HCT116 (cell line): ENCODE measurements at regions not wholly inside any gene's neighbourhood (a gene's known extent, or its start where the extent isn't known, plus 50 kb on each side); places are given as distances from the start of the nearest gene placed in this dataset.

Experiments used
- ATAC-seq: fragments of 200-7000 bp; cut with Tn5 transposase; 2 replicates; pipeline ENCODE4 v1.9.1; 2020; ENCODE audit warnings: mild to moderate bottlenecking, moderate library complexity
- BruUV-seq: library from RNA; stranded (reverse); fragments of 400-500 nt; replicated peaks from 2 replicates; lab custom pipeline; 2021; lab: Mats Ljungman, UMichigan
- CTCF ChIA-PET: fragments of 300-600 bp; sonication (Branson Sonifier 250); formaldehyde crosslinking; loops from one replicate; lab custom pipeline; 2021; ENCODE audit warnings: antibody characterized with exemption; lab: Charles Lee
- POLR2A ChIA-PET: fragments of 300-600, 350-600 bp; sonication (Branson Sonifier 250); formaldehyde crosslinking; loops from one replicate; lab custom pipeline; 2021; ENCODE audit warnings: antibody characterized with exemption; lab: Charles Lee
- RAD21 ChIA-PET, 2 experiments: fragments of 300-600 bp; sonication (Branson Sonifier 250); formaldehyde crosslinking; loops; one replicate each; lab custom pipeline; 2023; ENCODE audit warnings: low total read pairs in 2 of 2; ENCODE audit not compliant: uncharacterized antibody in 2 of 2, unreplicated experiment in 2 of 2, low non-redundant PET in 1 of 2; lab: Charles Lee
- DNase-seq: peaks from one replicate; pipeline ENCODE4 v3.0.0-alpha.2; 2010; ENCODE audit warnings: low read depth, low spot score
- H2AFZ ChIP-seq: fragments of 200-600 bp; shearing (Covaris generic), sonication (generic); 2 replicates; pipeline ENCODE4 v1.6.1; 2017; ENCODE audit warnings: low read depth, mixed run types, mixed read lengths, antibody characterized with exemption, low read length; ENCODE audit not compliant: poor library complexity, severe bottlenecking
- H3K27ac ChIP-seq: 2 replicates; pipeline ENCODE4 v1.5.1; 2012; ENCODE audit warnings: low read depth, low read length
- H3K27me3 ChIP-seq: fragments of 200-600 bp; sonication (generic); 2 replicates; pipeline ENCODE4 v1.6.1; 2016; ENCODE audit warnings: mixed run types, low read length, mixed read lengths; ENCODE audit not compliant: insufficient read depth
- H3K36me3 ChIP-seq, 2 experiments: fragments of 200-500 bp in 1 of 2; fragments of 200-600 bp in 1 of 2; sonication (Bioruptor generic) in 1 of 2; sonication (generic) in 1 of 2; 2 replicates each; pipeline versions ENCODE4 v1.5.1 to v1.6.1; 2014 to 2016; ENCODE audit warnings: low read length in 2 of 2, inconsistent platforms in 1 of 2, mixed read lengths in 1 of 2, mixed run types in 1 of 2; ENCODE audit not compliant: insufficient read depth in 2 of 2, control insufficient read depth in 1 of 2
- H3K4me1 ChIP-seq, 2 experiments: fragments of 200-600 bp in 1 of 2; sonication (generic) in 1 of 2; 2 replicates each; pipeline versions ENCODE4 v1.5.1 to v1.6.1; 2012 to 2017; ENCODE audit warnings: low read length in 2 of 2, inconsistent platforms in 1 of 2, mild to moderate bottlenecking in 1 of 2, mixed read lengths in 1 of 2, mixed run types in 1 of 2, moderate library complexity in 1 of 2; ENCODE audit not compliant: insufficient read depth in 2 of 2, control insufficient read depth in 1 of 2
- H3K4me2 ChIP-seq: fragments of 200-600 bp; sonication (generic); 2 replicates; pipeline ENCODE4 v1.6.1; 2017; ENCODE audit warnings: mixed run types, low read length, mixed read lengths
- H3K4me3 ChIP-seq, 2 experiments: fragments of 200-600 bp in 1 of 2; sonication (generic) in 1 of 2; replicated peaks in 1 of 2; 2 replicates each; pipeline ENCODE4 v1.5.1; 2011 to 2016; ENCODE audit warnings: low read length in 2 of 2, control low read depth in 1 of 2, low read depth in 1 of 2, mild to moderate bottlenecking in 1 of 2, mixed read lengths in 1 of 2, mixed run types in 1 of 2
- H3K79me2 ChIP-seq: fragments of 200-600 bp; sonication (generic); 2 replicates; pipeline ENCODE4 v1.6.1; 2017; ENCODE audit warnings: mild to moderate bottlenecking, mixed run types, low read length, moderate library complexity, mixed read lengths; ENCODE audit not compliant: insufficient read depth
- H3K9ac ChIP-seq: fragments of 200-600 bp; sonication (generic); 2 replicates; pipeline ENCODE4 v1.6.1; 2016; ENCODE audit warnings: low read length, mixed read lengths
- H3K9me2 ChIP-seq: fragments of 200-600 bp; sonication (generic), shearing (Covaris generic); 2 replicates; pipeline ENCODE4 v1.6.1; 2017; ENCODE audit warnings: mixed run types, mild to moderate bottlenecking, moderate library complexity; ENCODE audit not compliant: insufficient read depth
- H3K9me3 ChIP-seq, 2 experiments: fragments of 200-500 bp in 1 of 2; fragments of 200-600 bp in 1 of 2; sonication (Bioruptor generic) in 1 of 2; sonication (generic) in 1 of 2; 2 replicates each; pipeline ENCODE4 v1.6.1; 2014 to 2017; ENCODE audit warnings: low read length in 2 of 2, mixed read lengths in 2 of 2, inconsistent platforms in 1 of 2, low read depth in 1 of 2, mild to moderate bottlenecking in 1 of 2, mixed run types in 1 of 2, moderate library complexity in 1 of 2; ENCODE audit not compliant: control insufficient read depth in 1 of 2, insufficient read depth in 1 of 2
- H4K20me1 ChIP-seq: fragments of 200-600 bp; sonication (generic), shearing (Covaris generic); 2 replicates; pipeline ENCODE4 v1.6.1; 2017; ENCODE audit warnings: mixed run types, mild to moderate bottlenecking, moderate library complexity; ENCODE audit not compliant: insufficient read depth
- CBX3 ChIP-seq: IDR thresholded peaks from 2 replicates; pipeline ENCODE4 v1.6.1; 2012; ENCODE audit warnings: low read depth
- CEBPB ChIP-seq: IDR thresholded peaks from 2 replicates; pipeline ENCODE4 v1.6.1; 2012; ENCODE audit warnings: low read depth
- CTCF ChIP-seq, 3 experiments: fragments of 200-600 bp in 1 of 3; sonication (generic) in 1 of 3; IDR thresholded peaks in 2 of 3; conservative IDR thresholded peaks in 1 of 3; 2 replicates each; pipeline ENCODE4 v1.5.1; 2012 to 2017; ENCODE audit warnings: low read depth in 2 of 3, low read length in 2 of 3, antibody characterized with exemption in 1 of 3, borderline replicate concordance in 1 of 3, control low read depth in 1 of 3, mild to moderate bottlenecking in 1 of 3, mixed read lengths in 1 of 3, mixed run types in 1 of 3, moderate library complexity in 1 of 3; ENCODE audit not compliant: insufficient read depth in 1 of 3
- EGR1 ChIP-seq: IDR thresholded peaks from 2 replicates; pipeline ENCODE4 v1.6.1; 2012; ENCODE audit warnings: low read depth
- FOSL1 ChIP-seq: IDR thresholded peaks from 2 replicates; pipeline ENCODE4 v1.6.1; 2012; ENCODE audit warnings: low read depth
- JUND ChIP-seq: IDR thresholded peaks from 2 replicates; pipeline ENCODE4 v1.6.1; 2012
- MAX ChIP-seq: IDR thresholded peaks from 2 replicates; pipeline ENCODE4 v1.6.1; 2012
- SIN3A ChIP-seq: IDR thresholded peaks from 2 replicates; pipeline ENCODE4 v1.6.1; 2012; ENCODE audit warnings: low read depth
- SP1 ChIP-seq: IDR thresholded peaks from 2 replicates; pipeline ENCODE4 v1.6.1; 2012; ENCODE audit warnings: low read depth
- TCF7L2 ChIP-seq: IDR thresholded peaks from 2 replicates; pipeline ENCODE4 v1.7.0; 2011; ENCODE audit warnings: borderline replicate concordance, inconsistent platforms; ENCODE audit not compliant: insufficient read depth, insufficient read length; ENCODE audit errors: extremely low read depth
- intact Hi-C: fragments of 100-400 bp; cut with micrococcal nuclease; formaldehyde crosslinking; loops from 2 replicates; pipeline ENCODE4 v1.10.0; 2022

- Histone ChIP-seq H3K9me3 (no peaks in the 10 kb centered on the region), H3K4me1 (peaks cover 25 to 47% of the 10 kb centered on the region in 2 experiments), H3K9me2 (no peaks in the 10 kb centered on the region), H3K9ac (no peak overlapping the region), H2AFZ (peak overlapping the region; percentile 90), H4K20me1 (no peaks in the 10 kb centered on the region), H3K27me3 (no peaks in the 10 kb centered on the region), H3K36me3 (no peaks in the 10 kb centered on the region), H3K79me2 (no peaks in the 10 kb centered on the region), H3K27ac (no peak overlapping the region), H3K4me3 (no peak overlapping the region), H3K4me2 (peak overlapping the region; percentile 67)
- 0 out of 2 replicates have a peak, but pooled peaks have one; percentile 22 for TF ChIP-seq CBX3
- TF ChIP-seq MAX: peak; percentile 29; the same call in 1 of the 2 replicates
- TF ChIP-seq FOSL1: peak; percentile 40; the same call in 1 of the 2 replicates
- peak; percentile 87 for TF ChIP-seq EGR1
- TF ChIP-seq JUND: peak; percentile 33; the same call in 1 of the 2 replicates
- peak; percentile 70 for TF ChIP-seq CEBPB
- TF ChIP-seq SP1: peak; percentile 58
- no peak for TF ChIP-seq SIN3A
- no peak for TF ChIP-seq TCF7L2
- ATAC-seq: peak; percentile 67
- no TSS peak for BruUV-seq
- ChIA-PET RAD21 (no interaction called here), POLR2A (no interaction called here), CTCF (no interaction called here)
- intact Hi-C loops: loop anchor here (5.0 kb wide), 1 partner anchor 156 kb away; the partner anchor contains the start of gene SOX4
- no peak for DNase-seq
Observed at GRCh38 chr6:21748343-21749056, 154.9 kb downstream of the SOX4 start.

- intact Hi-C loops: loop anchor here (5.0 kb wide), 1 partner anchor 157 kb away; the partner anchor contains the start of gene SOX4
- CTCF ChIA-PET: no interaction called here
- no TSS peak for BruUV-seq
Observed at GRCh38 chr6:21749754-21750153, 156.2 kb downstream of the SOX4 start.

More at GRCh38 chr6:21749754-21750153, 156.2 kb downstream of the SOX4 start:
- Histone ChIP-seq H3K9me3 (no peaks in the 10 kb centered on the region), H3K36me3 (no peaks in the 10 kb centered on the region), H3K4me3 (no peak overlapping the region), H3K9me2 (no peaks in the 10 kb centered on the region), H3K27me3 (no peaks in the 10 kb centered on the region), H4K20me1 (no peaks in the 10 kb centered on the region), H3K79me2 (no peaks in the 10 kb centered on the region), H3K4me1 (peaks cover 35 to 54% of the 10 kb centered on the region in 2 experiments), H2AFZ (no peak overlapping the region)
- no peak for ATAC-seq
- DNase-seq: no peak
- POLR2A ChIA-PET: no interaction called here
- RAD21 ChIA-PET: no interaction called here
- no peak for TF ChIP-seq CTCF (IDR thresholded peaks at IDR 0.05 in 2 of 3, conservative IDR thresholded peaks at IDR 0.05 in 1 of 3; ENCODE audit: borderline replicate concordance in 1 of 3, insufficient read depth in 1 of 3, low read depth in 2 of 3, low read length in 2 of 3)
- TF ChIP-seq, all 23 proteins: peak for 0
- Histone ChIP-seq H3K27ac (no peak overlapping the region), H3K4me2 (no peak overlapping the region), H3K9ac (no peak overlapping the region)
